ENCODE measurements at regions not wholly inside any gene's neighbourhood (a gene's known extent, or its start where the extent isn't known, plus 50 kb on each side); places are given as distances from the start of the nearest gene placed in this dataset.

DNA sequence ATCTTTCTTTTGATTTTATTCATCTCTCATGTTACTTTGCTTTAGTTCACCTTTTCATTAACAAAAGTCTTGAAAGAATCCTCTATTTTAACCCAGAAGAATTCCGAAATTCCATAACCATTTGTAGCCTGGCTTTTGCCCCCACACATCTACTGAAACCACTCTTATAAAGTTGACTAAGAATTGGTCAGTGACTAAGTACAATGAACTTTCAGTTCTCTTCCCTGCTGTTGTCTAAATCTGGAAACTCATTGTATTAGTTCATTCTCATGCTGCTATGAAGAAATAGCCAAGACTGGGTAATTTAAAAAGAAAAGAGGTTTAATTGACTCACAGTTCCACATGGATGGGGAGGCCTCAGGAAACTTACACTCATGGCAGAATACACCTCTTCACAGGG is 49.9 kb upstream of the PNPT1 start:
- H3K4me3 ChIP-seq: no peak overlapping the region
- DNase-seq: no peak
- in situ Hi-C loops (cut with MboI; ENCODE audit: low pct_ligation_motif_present in 1 of 4, low pct_unique_long_range_greater_than_20kb in 1 of 4, low sequenced_read_pairs in 3 of 4): no loop called here
- TF ChIP-seq POLR2AphosphoS5 (IDR thresholded peaks at IDR 0.05) (no peak), EP300 (IDR thresholded peaks at IDR 0.05; ENCODE audit: low read depth) (no peak), POLR2A (IDR thresholded peaks at IDR 0.05) (no peak)
- TF ChIP-seq, protein P1, sequence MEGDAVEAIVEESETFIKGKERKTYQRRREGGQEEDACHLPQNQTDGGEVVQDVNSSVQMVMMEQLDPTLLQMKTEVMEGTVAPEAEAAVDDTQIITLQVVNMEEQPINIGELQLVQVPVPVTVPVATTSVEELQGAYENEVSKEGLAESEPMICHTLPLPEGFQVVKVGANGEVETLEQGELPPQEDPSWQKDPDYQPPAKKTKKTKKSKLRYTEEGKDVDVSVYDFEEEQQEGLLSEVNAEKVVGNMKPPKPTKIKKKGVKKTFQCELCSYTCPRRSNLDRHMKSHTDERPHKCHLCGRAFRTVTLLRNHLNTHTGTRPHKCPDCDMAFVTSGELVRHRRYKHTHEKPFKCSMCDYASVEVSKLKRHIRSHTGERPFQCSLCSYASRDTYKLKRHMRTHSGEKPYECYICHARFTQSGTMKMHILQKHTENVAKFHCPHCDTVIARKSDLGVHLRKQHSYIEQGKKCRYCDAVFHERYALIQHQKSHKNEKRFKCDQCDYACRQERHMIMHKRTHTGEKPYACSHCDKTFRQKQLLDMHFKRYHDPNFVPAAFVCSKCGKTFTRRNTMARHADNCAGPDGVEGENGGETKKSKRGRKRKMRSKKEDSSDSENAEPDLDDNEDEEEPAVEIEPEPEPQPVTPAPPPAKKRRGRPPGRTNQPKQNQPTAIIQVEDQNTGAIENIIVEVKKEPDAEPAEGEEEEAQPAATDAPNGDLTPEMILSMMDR (IDR thresholded peaks at IDR 0.05): no peak
- no peak overlapping the region for H3K27ac ChIP-seq
- intact Hi-C loops (cut with DNase I; ENCODE audit: low total_unique reads): no loop called here
- H3K27me3 ChIP-seq: no peaks in the 10 kb centered on the region
- no peaks in the 10 kb centered on the region for H3K9me3 ChIP-seq
- no peaks in the 10 kb centered on the region for H3K4me1 ChIP-seq
- H3K36me3 ChIP-seq: no peaks in the 10 kb centered on the region
- 76 to 83% methylated on average over 1 of the region's 1 CpG for WGBS, 2 donors (ENCODE audit: low coverage in 1 of 2)

All from transverse colon (tissue), 4 donors.